Osteocyte (in vitro differentiated cells): ENCODE measurements at regions not wholly inside any gene's neighbourhood (a gene's known extent, or its start where the extent isn't known, plus 50 kb on each side); places are given as distances from the start of the nearest gene placed in this dataset.
"Not testable (repeated sequence)": the region's sequence is repeated elsewhere in the genome, so short reads cannot be mapped to it uniquely, and the experiment has no call there.

ENCODE experiments used
- DNase-seq: peaks from one replicate; pipeline ENCODE4 v3.0.0; 2021; ENCODE audit warnings: mixed read lengths; ENCODE audit not compliant: unreplicated experiment; ENCODE audit errors: extremely low spot score
- H3K27ac Mint-ChIP-seq: one replicate; pipeline ENCODE4 v1.8.0; 2021; ENCODE audit warnings: mild to moderate bottlenecking, mixed read lengths; ENCODE audit not compliant: unreplicated experiment
- H3K27me3 Mint-ChIP-seq: one replicate; pipeline ENCODE4 v1.8.0; 2021; ENCODE audit warnings: mixed read lengths; ENCODE audit not compliant: unreplicated experiment
- H3K36me3 Mint-ChIP-seq: one replicate; pipeline ENCODE4 v1.8.0; 2021; ENCODE audit warnings: mixed read lengths; ENCODE audit not compliant: unreplicated experiment
- H3K4me1 Mint-ChIP-seq: one replicate; pipeline ENCODE4 v1.8.0; 2021; ENCODE audit warnings: mixed read lengths; ENCODE audit not compliant: unreplicated experiment
- H3K4me3 Mint-ChIP-seq: one replicate; pipeline ENCODE4 v1.8.0; 2021; ENCODE audit warnings: mild to moderate bottlenecking, moderate library complexity, mixed read lengths; ENCODE audit not compliant: unreplicated experiment
- H3K9me3 Mint-ChIP-seq: one replicate; pipeline ENCODE4 v1.8.0; 2021; ENCODE audit warnings: mixed read lengths; ENCODE audit not compliant: unreplicated experiment

- H3K36me3 Mint-ChIP-seq, DNase-seq: not testable (repeated sequence)
- H3K9me3 Mint-ChIP-seq, result peaks cover 50% of the 10 kb centered on the region
Measured at GRCh38 chr21:10325546-10325945, 195.8 kb upstream of the TPTE start.

GRCh38 chr21:10326146-10326545, 195.2 kb upstream of the TPTE start:
- H3K9me3 Mint-ChIP-seq, result peaks cover 55% of the 10 kb centered on the region
- not testable (repeated sequence) for DNase-seq

More at GRCh38 chr21:10325546-10325945, 195.8 kb upstream of the TPTE start:
- H3K27ac Mint-ChIP-seq, H3K4me1 Mint-ChIP-seq, H3K27me3 Mint-ChIP-seq, H3K4me3 Mint-ChIP-seq: not testable (repeated sequence)

GRCh38 chr21:10328646-10329045, 192.7 kb upstream of the TPTE start:
- H3K4me1 Mint-ChIP-seq, H3K27me3 Mint-ChIP-seq, DNase-seq: not testable (repeated sequence)

More at GRCh38 chr21:10326146-10326545, 195.2 kb upstream of the TPTE start:
- H3K4me3 Mint-ChIP-seq, H3K36me3 Mint-ChIP-seq, H3K27ac Mint-ChIP-seq, H3K4me1 Mint-ChIP-seq, H3K27me3 Mint-ChIP-seq: not testable (repeated sequence)

GRCh38 chr21:10330641-10331119, 190.7 kb upstream of the TPTE start:
- peak; percentile 94 for DNase-seq
- not testable (repeated sequence) for H3K36me3 Mint-ChIP-seq
- H3K9me3 Mint-ChIP-seq, result peaks cover 67% of the 10 kb centered on the region

More at GRCh38 chr21:10328646-10329045, 192.7 kb upstream of the TPTE start:
- not testable (repeated sequence) for H3K27ac Mint-ChIP-seq, H3K36me3 Mint-ChIP-seq, H3K4me3 Mint-ChIP-seq
- peaks cover 69% of the 10 kb centered on the region for H3K9me3 Mint-ChIP-seq

GRCh38 chr21:10331134-10331533, 190.2 kb upstream of the TPTE start:
- H3K4me1 Mint-ChIP-seq, DNase-seq, H3K36me3 Mint-ChIP-seq, H3K27me3 Mint-ChIP-seq, H3K4me3 Mint-ChIP-seq, H3K27ac Mint-ChIP-seq: not testable (repeated sequence)
- peaks cover 66% of the 10 kb centered on the region for H3K9me3 Mint-ChIP-seq

More at GRCh38 chr21:10330641-10331119, 190.7 kb upstream of the TPTE start:
- H3K4me1 Mint-ChIP-seq, H3K27me3 Mint-ChIP-seq, H3K27ac Mint-ChIP-seq, H3K4me3 Mint-ChIP-seq: not testable (repeated sequence)

- DNase-seq, H3K4me1 Mint-ChIP-seq, H3K4me3 Mint-ChIP-seq, H3K27me3 Mint-ChIP-seq, H3K27ac Mint-ChIP-seq, H3K36me3 Mint-ChIP-seq: not testable (repeated sequence)
- H3K9me3 Mint-ChIP-seq, result peaks cover 61% of the 10 kb centered on the region
Measured at GRCh38 chr21:10332935-10333334, 188.4 kb upstream of the TPTE start.

- not testable (repeated sequence) for H3K27me3 Mint-ChIP-seq, DNase-seq, H3K4me1 Mint-ChIP-seq, H3K27ac Mint-ChIP-seq, H3K36me3 Mint-ChIP-seq, H3K4me3 Mint-ChIP-seq
- peaks cover 60% of the 10 kb centered on the region for H3K9me3 Mint-ChIP-seq
Measured at GRCh38 chr21:10334391-10334790, 187.0 kb upstream of the TPTE start.

- DNase-seq, H3K4me3 Mint-ChIP-seq, H3K4me1 Mint-ChIP-seq, H3K27me3 Mint-ChIP-seq, H3K36me3 Mint-ChIP-seq, H3K27ac Mint-ChIP-seq: not testable (repeated sequence)
- H3K9me3 Mint-ChIP-seq, result peaks cover 37% of the 10 kb centered on the region
Measured at GRCh38 chr21:10342261-10342956, 179.0 kb upstream of the TPTE start.

GRCh38 chr21:10343146-10343935, 178.0 kb upstream of the TPTE start:
- H3K36me3 Mint-ChIP-seq, result not testable (repeated sequence)
- DNase-seq, result peak; percentile 95

GRCh38 chr21:10344266-10344665, 177.1 kb upstream of the TPTE start:
- not testable (repeated sequence) for H3K36me3 Mint-ChIP-seq, H3K4me3 Mint-ChIP-seq, H3K27ac Mint-ChIP-seq, H3K4me1 Mint-ChIP-seq, DNase-seq, H3K27me3 Mint-ChIP-seq
- H3K9me3 Mint-ChIP-seq, result peaks cover 35% of the 10 kb centered on the region

More at GRCh38 chr21:10343146-10343935, 178.0 kb upstream of the TPTE start:
- peaks cover 34% of the 10 kb centered on the region for H3K9me3 Mint-ChIP-seq
- not testable (repeated sequence) for H3K4me1 Mint-ChIP-seq, H3K27me3 Mint-ChIP-seq, H3K4me3 Mint-ChIP-seq, H3K27ac Mint-ChIP-seq

- peaks cover 27% of the 10 kb centered on the region for H3K9me3 Mint-ChIP-seq
- H3K4me3 Mint-ChIP-seq, H3K4me1 Mint-ChIP-seq, H3K27ac Mint-ChIP-seq, H3K27me3 Mint-ChIP-seq, DNase-seq, H3K36me3 Mint-ChIP-seq: not testable (repeated sequence)
Measured at GRCh38 chr21:10345178-10345612, 176.2 kb upstream of the TPTE start.

GRCh38 chr21:10346249-10346648, 175.1 kb upstream of the TPTE start:
- not testable (repeated sequence) for H3K36me3 Mint-ChIP-seq, DNase-seq, H3K4me3 Mint-ChIP-seq, H3K27ac Mint-ChIP-seq, H3K4me1 Mint-ChIP-seq, H3K27me3 Mint-ChIP-seq
- peaks cover 32% of the 10 kb centered on the region for H3K9me3 Mint-ChIP-seq
